ENCODE measurements at regions not wholly inside any gene's neighbourhood (a gene's known extent, or its start where the extent isn't known, plus 50 kb on each side); places are given as distances from the start of the nearest gene placed in this dataset.

- no peak for TF ChIP-seq FOXA1 (IDR thresholded peaks at IDR 0.05)
- no peak for TF ChIP-seq FOXM1 (IDR thresholded peaks at IDR 0.05; ENCODE audit: borderline replicate concordance)
- TF ChIP-seq ELF4 (IDR thresholded peaks at IDR 0.05), result no peak
- no peak for TF ChIP-seq ARNT (IDR thresholded peaks at IDR 0.05)
- no peak for TF ChIP-seq SP1 (IDR thresholded peaks at IDR 0.05)
- TF ChIP-seq SUZ12 (IDR thresholded peaks at IDR 0.05), result no peak
Observed at GRCh38 chr4:187383181-187383580, 612.4 kb upstream of the ZFP42 start.
